ENCODE measurements at regions not wholly inside any gene's neighbourhood (a gene's known extent, or its start where the extent isn't known, plus 50 kb on each side); places are given as distances from the start of the nearest gene placed in this dataset.

DNA sequence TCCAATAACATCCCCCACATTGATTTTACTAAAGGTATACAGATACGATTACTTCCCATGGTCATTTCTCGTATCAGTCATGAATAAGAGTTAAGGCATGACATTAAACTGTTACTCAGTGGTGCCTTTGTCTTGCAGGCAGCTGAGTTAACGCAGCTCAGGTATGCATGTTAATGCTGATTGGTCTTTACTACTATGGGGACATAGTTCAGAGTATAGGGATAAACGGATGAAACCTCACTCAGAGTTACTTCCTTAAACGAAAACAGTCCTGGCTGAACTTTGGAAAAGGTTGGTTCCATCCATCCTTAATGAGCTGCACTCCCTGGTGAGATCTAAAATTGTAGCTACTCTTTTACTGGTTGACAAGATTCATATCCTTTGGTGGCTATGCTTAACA lies 87.0 kb downstream of the ACTL7B start:
- TF ChIP-seq, protein P1, sequence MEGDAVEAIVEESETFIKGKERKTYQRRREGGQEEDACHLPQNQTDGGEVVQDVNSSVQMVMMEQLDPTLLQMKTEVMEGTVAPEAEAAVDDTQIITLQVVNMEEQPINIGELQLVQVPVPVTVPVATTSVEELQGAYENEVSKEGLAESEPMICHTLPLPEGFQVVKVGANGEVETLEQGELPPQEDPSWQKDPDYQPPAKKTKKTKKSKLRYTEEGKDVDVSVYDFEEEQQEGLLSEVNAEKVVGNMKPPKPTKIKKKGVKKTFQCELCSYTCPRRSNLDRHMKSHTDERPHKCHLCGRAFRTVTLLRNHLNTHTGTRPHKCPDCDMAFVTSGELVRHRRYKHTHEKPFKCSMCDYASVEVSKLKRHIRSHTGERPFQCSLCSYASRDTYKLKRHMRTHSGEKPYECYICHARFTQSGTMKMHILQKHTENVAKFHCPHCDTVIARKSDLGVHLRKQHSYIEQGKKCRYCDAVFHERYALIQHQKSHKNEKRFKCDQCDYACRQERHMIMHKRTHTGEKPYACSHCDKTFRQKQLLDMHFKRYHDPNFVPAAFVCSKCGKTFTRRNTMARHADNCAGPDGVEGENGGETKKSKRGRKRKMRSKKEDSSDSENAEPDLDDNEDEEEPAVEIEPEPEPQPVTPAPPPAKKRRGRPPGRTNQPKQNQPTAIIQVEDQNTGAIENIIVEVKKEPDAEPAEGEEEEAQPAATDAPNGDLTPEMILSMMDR (IDR thresholded peaks at IDR 0.05) = no peak
- TF ChIP-seq POLR2A (IDR thresholded peaks at IDR 0.05) (no peak), POLR2AphosphoS5 (IDR thresholded peaks at IDR 0.05; ENCODE audit: insufficient read depth in 1 of 2, low read depth in 1 of 2) (no peak)

Measured in vagina (tissue), 2 donors.